HEK293 (cell line): ENCODE measurements at regions not wholly inside any gene's neighbourhood (a gene's known extent, or its start where the extent isn't known, plus 50 kb on each side); places are given as distances from the start of the nearest gene placed in this dataset.

Experiments used
- CTCF ChIA-PET: fragments of 350-600 bp; formaldehyde crosslinking; extraction: SDS; loops from one replicate; lab custom pipeline; 2021; ENCODE audit warnings: antibody characterized with exemption; lab: Yijun Ruan, JAX
- POLR2A ChIA-PET: fragments of 300-600 bp; formaldehyde crosslinking; extraction: SDS; loops from one replicate; lab custom pipeline; 2020; ENCODE audit warnings: antibody characterized with exemption, inconsistent platforms; lab: Yijun Ruan, JAX
- H3K27ac ChIP-seq: fragments of 200-500 bp; sonication (Bioruptor generic); 2 replicates; pipeline ENCODE4 v1.5.1; 2014; ENCODE audit warnings: low read depth, low read length, control low read depth, inconsistent platforms; ENCODE audit errors: extremely low read depth
- H3K36me3 ChIP-seq, 2 experiments: fragments of 200-500 bp in 1 of 2; sonication (Bioruptor generic) in 1 of 2; 1 replicate in 1 of 2; 2 replicates in 1 of 2; pipeline ENCODE4 v1.5.1; 2014 to 2017; ENCODE audit warnings: inconsistent platforms in 2 of 2, low read length in 2 of 2; ENCODE audit not compliant: control insufficient read depth in 2 of 2, insufficient read depth in 1 of 2
- H3K4me1 ChIP-seq: fragments of 200-500 bp; sonication (Bioruptor generic); 2 replicates; pipeline ENCODE4 v1.5.1; 2014; ENCODE audit warnings: mild to moderate bottlenecking, low read length, inconsistent platforms; ENCODE audit not compliant: control insufficient read depth, insufficient read depth
- H3K4me3 ChIP-seq: 2 replicates; pipeline ENCODE4 v1.5.1; 2011; ENCODE audit warnings: low read depth, mild to moderate bottlenecking, control low read depth, low read length, moderate library complexity
- H3K9me3 ChIP-seq: fragments of 200-500 bp; sonication (Bioruptor generic); 2 replicates; pipeline ENCODE4 v1.5.1; 2014; ENCODE audit warnings: low read depth, low read length, inconsistent platforms; ENCODE audit not compliant: control insufficient read depth, insufficient read depth
- ELK4 ChIP-seq: IDR thresholded peaks from 2 replicates; pipeline ENCODE4 v1.6.1; 2011; ENCODE audit warnings: mild to moderate bottlenecking, low read depth, low read length, borderline replicate concordance
- IKZF3 ChIP-seq: fragments of 450-650 bp; IDR thresholded peaks from 2 replicates; pipeline ENCODE4 v1.5.0; 2018; ENCODE audit warnings: missing biosample characterization, mild to moderate bottlenecking, missing genetic modification characterization, moderate library complexity
- SCRT1 ChIP-seq: fragments of 450-650 bp; formaldehyde crosslinking; IDR thresholded peaks from 2 replicates; pipeline ENCODE4 v1.5.1; 2016; ENCODE audit warnings: missing biosample characterization, missing genetic modification characterization, borderline replicate concordance
- TCF7L2 ChIP-seq: IDR thresholded peaks from 2 replicates; pipeline ENCODE4 v1.6.1; 2011; ENCODE audit warnings: low read depth, mild to moderate bottlenecking, inconsistent platforms, low read length, moderate library complexity, borderline replicate concordance
- ZBTB17 ChIP-seq: fragments of 450-650 bp; formaldehyde crosslinking; IDR thresholded peaks from 2 replicates; pipeline ENCODE4 v1.5.1; 2016; ENCODE audit warnings: missing biosample characterization, missing genetic modification characterization
- ZBTB48 ChIP-seq: fragments of 450-650 bp; formaldehyde crosslinking; IDR thresholded peaks from 2 replicates; pipeline ENCODE4 v1.5.1; 2016; ENCODE audit warnings: missing biosample characterization, missing genetic modification characterization
- ZFP37 ChIP-seq: fragments of 450-650 bp; formaldehyde crosslinking; IDR thresholded peaks from 2 replicates; pipeline ENCODE4 v1.5.1; 2016; ENCODE audit warnings: missing biosample characterization, missing genetic modification characterization
- ZIC2 ChIP-seq: fragments of 450-650 bp; formaldehyde crosslinking; IDR thresholded peaks from 2 replicates; pipeline ENCODE4 v1.5.1; 2016; ENCODE audit warnings: missing biosample characterization, missing genetic modification characterization
- ZNF416 ChIP-seq: fragments of 450-650 bp; formaldehyde crosslinking; IDR thresholded peaks from 2 replicates; pipeline ENCODE4 v1.5.1; 2016; ENCODE audit warnings: missing biosample characterization, missing genetic modification characterization
- ZNF433 ChIP-seq: fragments of 450-650 bp; formaldehyde crosslinking; IDR thresholded peaks from 2 replicates; pipeline ENCODE4 v1.5.1; 2016; ENCODE audit warnings: missing biosample characterization, missing genetic modification characterization, low read depth
- ZNF514 ChIP-seq: fragments of 450-650 bp; formaldehyde crosslinking; IDR thresholded peaks from 2 replicates; pipeline ENCODE4 v1.5.1; 2016; ENCODE audit warnings: missing biosample characterization, missing genetic modification characterization
- ZNF548 ChIP-seq: fragments of 450-650 bp; formaldehyde crosslinking; IDR thresholded peaks from 2 replicates; pipeline ENCODE4 v1.5.1; 2016; ENCODE audit warnings: missing biosample characterization, missing genetic modification characterization
- ZNF776 ChIP-seq: fragments of 450-650 bp; formaldehyde crosslinking; IDR thresholded peaks from 2 replicates; pipeline ENCODE4 v1.5.0; 2017; ENCODE audit warnings: missing biosample characterization, missing genetic modification characterization, borderline replicate concordance
- ZNF837 ChIP-seq: fragments of 450-650 bp; formaldehyde crosslinking; IDR thresholded peaks from 2 replicates; pipeline ENCODE4 v1.5.1; 2016; ENCODE audit warnings: missing biosample characterization, missing genetic modification characterization
- ZNF843 ChIP-seq: fragments of 450-650 bp; formaldehyde crosslinking; IDR thresholded peaks from 2 replicates; pipeline ENCODE4 v1.5.1; 2016; ENCODE audit warnings: missing biosample characterization, missing genetic modification characterization
- TF ChIP-seq, protein P1 (sequence below): fragments of 450-650 bp; formaldehyde crosslinking; IDR thresholded peaks from 2 replicates; pipeline ENCODE4 v1.5.0; 2017; ENCODE audit warnings: missing biosample characterization, missing genetic modification characterization, borderline replicate concordance
- TF ChIP-seq, protein P2 (sequence below): fragments of 450-650 bp; formaldehyde crosslinking; IDR thresholded peaks from 2 replicates; pipeline ENCODE4 v1.5.1; 2016; ENCODE audit warnings: missing biosample characterization, missing genetic modification characterization
- TF ChIP-seq, protein P3 (sequence below): fragments of 450-650 bp; formaldehyde crosslinking; IDR thresholded peaks from 2 replicates; pipeline ENCODE4 v1.5.1; 2016; ENCODE audit warnings: missing biosample characterization, missing genetic modification characterization
- TF ChIP-seq, protein P4 (sequence below): fragments of 450-650 bp; formaldehyde crosslinking; IDR thresholded peaks from 2 replicates; pipeline ENCODE4 v1.5.1; 2016; ENCODE audit warnings: missing biosample characterization, missing genetic modification characterization

GRCh38 chr2:196328088-196328680, 156.8 kb upstream of the STK17B start:
- Histone ChIP-seq H3K27ac (no peak overlapping the region), H3K4me3 (no peak overlapping the region), H3K36me3 (no peaks in the 10 kb centered on the region), H3K4me1 (peaks cover 34% of the 10 kb centered on the region), H3K9me3 (no peaks in the 10 kb centered on the region)
- ChIA-PET POLR2A (no interaction called here), CTCF (interaction anchor here (1.2 to 2.9 kb wide), 2 partner anchors 9 to 250 kb away, joined by 5 to 13 read pairs; no protein-coding TSS in a partner anchor)
- TF ChIP-seq, protein P1, sequence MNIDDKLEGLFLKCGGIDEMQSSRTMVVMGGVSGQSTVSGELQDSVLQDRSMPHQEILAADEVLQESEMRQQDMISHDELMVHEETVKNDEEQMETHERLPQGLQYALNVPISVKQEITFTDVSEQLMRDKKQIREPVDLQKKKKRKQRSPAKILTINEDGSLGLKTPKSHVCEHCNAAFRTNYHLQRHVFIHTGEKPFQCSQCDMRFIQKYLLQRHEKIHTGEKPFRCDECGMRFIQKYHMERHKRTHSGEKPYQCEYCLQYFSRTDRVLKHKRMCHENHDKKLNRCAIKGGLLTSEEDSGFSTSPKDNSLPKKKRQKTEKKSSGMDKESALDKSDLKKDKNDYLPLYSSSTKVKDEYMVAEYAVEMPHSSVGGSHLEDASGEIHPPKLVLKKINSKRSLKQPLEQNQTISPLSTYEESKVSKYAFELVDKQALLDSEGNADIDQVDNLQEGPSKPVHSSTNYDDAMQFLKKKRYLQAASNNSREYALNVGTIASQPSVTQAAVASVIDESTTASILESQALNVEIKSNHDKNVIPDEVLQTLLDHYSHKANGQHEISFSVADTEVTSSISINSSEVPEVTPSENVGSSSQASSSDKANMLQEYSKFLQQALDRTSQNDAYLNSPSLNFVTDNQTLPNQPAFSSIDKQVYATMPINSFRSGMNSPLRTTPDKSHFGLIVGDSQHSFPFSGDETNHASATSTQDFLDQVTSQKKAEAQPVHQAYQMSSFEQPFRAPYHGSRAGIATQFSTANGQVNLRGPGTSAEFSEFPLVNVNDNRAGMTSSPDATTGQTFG (tag by site-specific recombination) = no peak
- no peak for TF ChIP-seq ZNF433 (tag by site-specific recombination)
- no peak for TF ChIP-seq ZNF776
- no peak for TF ChIP-seq ZNF837 (tag by site-specific recombination)
- TF ChIP-seq SCRT1 (tag by site-specific recombination) = no peak

DNA sequence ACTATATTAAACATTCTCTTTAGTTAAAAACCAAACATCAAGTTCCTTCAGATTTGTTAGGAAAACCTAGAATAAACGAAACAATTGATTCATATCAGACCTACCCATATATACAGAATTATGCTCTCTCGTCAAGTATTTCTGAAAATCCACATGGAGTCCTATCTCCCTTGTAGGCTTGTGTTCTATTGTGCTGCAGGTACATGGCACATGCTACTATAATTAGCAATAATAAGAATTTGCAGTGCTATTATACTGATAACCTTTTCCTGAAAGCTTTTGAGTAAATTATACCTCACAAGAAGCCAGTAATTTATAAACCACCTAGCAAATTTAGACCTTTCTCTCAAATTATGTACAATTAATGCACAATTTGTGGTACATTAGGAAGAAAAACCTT, 158.6 kb upstream of the STK17B start:
- no peaks in the 10 kb centered on the region for H3K9me3 ChIP-seq
- no peak for TF ChIP-seq ZFP37 (tag by site-specific recombination)
- TF ChIP-seq ELK4 = no peak
- no peak for TF ChIP-seq ZNF416 (tag by site-specific recombination)
- TF ChIP-seq, protein P2, sequence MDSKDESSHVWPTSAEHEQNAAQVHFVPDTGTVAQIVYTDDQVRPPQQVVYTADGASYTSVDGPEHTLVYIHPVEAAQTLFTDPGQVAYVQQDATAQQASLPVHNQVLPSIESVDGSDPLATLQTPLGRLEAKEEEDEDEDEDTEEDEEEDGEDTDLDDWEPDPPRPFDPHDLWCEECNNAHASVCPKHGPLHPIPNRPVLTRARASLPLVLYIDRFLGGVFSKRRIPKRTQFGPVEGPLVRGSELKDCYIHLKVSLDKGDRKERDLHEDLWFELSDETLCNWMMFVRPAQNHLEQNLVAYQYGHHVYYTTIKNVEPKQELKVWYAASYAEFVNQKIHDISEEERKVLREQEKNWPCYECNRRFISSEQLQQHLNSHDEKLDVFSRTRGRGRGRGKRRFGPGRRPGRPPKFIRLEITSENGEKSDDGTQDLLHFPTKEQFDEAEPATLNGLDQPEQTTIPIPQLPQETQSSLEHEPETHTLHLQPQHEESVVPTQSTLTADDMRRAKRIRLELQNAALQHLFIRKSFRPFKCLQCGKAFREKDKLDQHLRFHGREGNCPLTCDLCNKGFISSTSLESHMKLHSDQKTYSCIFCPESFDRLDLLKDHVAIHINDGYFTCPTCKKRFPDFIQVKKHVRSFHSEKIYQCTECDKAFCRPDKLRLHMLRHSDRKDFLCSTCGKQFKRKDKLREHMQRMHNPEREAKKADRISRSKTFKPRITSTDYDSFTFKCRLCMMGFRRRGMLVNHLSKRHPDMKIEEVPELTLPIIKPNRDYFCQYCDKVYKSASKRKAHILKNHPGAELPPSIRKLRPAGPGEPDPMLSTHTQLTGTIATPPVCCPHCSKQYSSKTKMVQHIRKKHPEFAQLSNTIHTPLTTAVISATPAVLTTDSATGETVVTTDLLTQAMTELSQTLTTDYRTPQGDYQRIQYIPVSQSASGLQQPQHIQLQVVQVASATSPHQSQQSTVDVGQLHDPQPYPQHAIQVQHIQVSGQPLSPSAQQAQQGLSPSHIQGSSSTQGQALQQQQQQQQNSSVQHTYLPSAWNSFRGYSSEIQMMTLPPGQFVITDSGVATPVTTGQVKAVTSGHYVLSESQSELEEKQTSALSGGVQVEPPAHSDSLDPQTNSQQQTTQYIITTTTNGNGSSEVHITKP (tag by site-specific recombination) = no peak
- TF ChIP-seq, protein P3, sequence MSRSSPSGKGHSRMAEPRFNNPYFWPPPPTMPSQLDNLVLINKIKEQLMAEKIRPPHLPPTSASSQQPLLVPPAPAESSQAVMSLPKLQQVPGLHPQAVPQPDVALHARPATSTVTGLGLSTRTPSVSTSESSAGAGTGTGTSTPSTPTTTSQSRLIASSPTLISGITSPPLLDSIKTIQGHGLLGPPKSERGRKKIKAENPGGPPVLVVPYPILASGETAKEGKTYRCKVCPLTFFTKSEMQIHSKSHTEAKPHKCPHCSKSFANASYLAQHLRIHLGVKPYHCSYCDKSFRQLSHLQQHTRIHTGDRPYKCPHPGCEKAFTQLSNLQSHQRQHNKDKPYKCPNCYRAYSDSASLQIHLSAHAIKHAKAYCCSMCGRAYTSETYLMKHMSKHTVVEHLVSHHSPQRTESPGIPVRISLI = no peak
- TF ChIP-seq ZBTB17 (tag by site-specific recombination) = no peak
- TF ChIP-seq, protein P4, sequence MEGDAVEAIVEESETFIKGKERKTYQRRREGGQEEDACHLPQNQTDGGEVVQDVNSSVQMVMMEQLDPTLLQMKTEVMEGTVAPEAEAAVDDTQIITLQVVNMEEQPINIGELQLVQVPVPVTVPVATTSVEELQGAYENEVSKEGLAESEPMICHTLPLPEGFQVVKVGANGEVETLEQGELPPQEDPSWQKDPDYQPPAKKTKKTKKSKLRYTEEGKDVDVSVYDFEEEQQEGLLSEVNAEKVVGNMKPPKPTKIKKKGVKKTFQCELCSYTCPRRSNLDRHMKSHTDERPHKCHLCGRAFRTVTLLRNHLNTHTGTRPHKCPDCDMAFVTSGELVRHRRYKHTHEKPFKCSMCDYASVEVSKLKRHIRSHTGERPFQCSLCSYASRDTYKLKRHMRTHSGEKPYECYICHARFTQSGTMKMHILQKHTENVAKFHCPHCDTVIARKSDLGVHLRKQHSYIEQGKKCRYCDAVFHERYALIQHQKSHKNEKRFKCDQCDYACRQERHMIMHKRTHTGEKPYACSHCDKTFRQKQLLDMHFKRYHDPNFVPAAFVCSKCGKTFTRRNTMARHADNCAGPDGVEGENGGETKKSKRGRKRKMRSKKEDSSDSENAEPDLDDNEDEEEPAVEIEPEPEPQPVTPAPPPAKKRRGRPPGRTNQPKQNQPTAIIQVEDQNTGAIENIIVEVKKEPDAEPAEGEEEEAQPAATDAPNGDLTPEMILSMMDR (tag by site-specific recombination) = no peak
- no peak for TF ChIP-seq ZNF843 (tag by site-specific recombination)
- TF ChIP-seq TCF7L2 = no peak
- no peak for TF ChIP-seq ZIC2 (tag by site-specific recombination)
- TF ChIP-seq ZBTB48 = no peak
- no peak for TF ChIP-seq ZNF548 (tag by site-specific recombination)
- TF ChIP-seq ZNF514 = no peak
- no peak for TF ChIP-seq IKZF3 (tag by site-specific recombination)
- no peaks in the 10 kb centered on the region for H3K36me3 ChIP-seq
- ChIA-PET CTCF (interaction anchor here (0.6 to 2.9 kb wide), 4 partner anchors 7 to 438 kb away, joined by 3 to 13 read pairs (median 3); no protein-coding TSS in a partner anchor), POLR2A (no interaction called here)
- H3K4me1 ChIP-seq = peaks cover 25% of the 10 kb centered on the region
- no peak overlapping the region for H3K4me3 ChIP-seq
- H3K27ac ChIP-seq = 0 out of 2 replicates have a peak overlapping the region, but pooled peaks have one; percentile 30
